Esophagus squamous epithelium (tissue), 4 donors: ENCODE measurements at regions not wholly inside any gene's neighbourhood (a gene's known extent, or its start where the extent isn't known, plus 50 kb on each side); places are given as distances from the start of the nearest gene placed in this dataset.

Experiments
- POLR2A ChIP-seq, 4 donors: fragments of 450-650 bp; IDR thresholded peaks; one replicate each; pipeline ENCODE4 v1.6.1; 2017; ENCODE audit warnings: antibody characterized with exemption in 4 of 4, mild to moderate bottlenecking in 4 of 4, moderate library complexity in 3 of 4
- TF ChIP-seq, protein P1 (sequence below), 6 experiments: fragments of 450-650 bp in 4 of 6; fragments of 200-600 bp in 2 of 6; sonication (generic) in 2 of 6; IDR thresholded peaks; one replicate each; pipeline ENCODE4 v1.5.1; 2016 to 2019; ENCODE audit warnings: antibody characterized with exemption in 6 of 6, mild to moderate bottlenecking in 4 of 6, moderate library complexity in 4 of 6

DNA sequence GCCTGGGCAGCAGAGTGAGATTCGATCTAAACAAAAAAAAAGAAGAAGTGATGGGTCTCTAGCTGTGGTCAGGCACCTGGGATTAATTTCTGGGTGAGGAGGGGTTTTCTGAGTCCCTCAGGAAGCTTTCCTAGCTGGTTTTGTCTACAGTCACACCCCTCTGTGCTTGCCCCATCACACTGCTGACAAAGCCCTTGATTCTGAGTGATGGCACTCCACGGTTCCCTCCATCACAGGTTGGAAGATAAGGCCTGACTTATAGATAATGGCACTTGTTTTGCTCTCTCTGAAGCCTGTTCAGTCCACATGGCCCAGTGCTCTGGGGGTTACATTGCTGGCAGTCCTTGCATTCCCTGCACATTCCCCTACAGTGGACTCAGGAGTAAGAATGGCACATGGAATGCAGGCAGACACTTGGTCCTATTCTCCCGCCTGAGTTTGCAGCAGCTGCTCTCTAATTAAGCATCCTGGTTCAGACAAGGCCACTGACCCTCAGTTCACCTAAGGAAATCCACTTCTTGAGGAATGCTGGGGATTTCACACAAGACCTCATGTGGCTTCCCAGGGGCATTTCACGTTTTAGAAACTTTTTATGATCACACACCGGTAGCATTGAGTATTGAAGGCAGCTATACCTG lies 81.0 kb upstream of the NMNAT3 start:
- TF ChIP-seq, protein P1, sequence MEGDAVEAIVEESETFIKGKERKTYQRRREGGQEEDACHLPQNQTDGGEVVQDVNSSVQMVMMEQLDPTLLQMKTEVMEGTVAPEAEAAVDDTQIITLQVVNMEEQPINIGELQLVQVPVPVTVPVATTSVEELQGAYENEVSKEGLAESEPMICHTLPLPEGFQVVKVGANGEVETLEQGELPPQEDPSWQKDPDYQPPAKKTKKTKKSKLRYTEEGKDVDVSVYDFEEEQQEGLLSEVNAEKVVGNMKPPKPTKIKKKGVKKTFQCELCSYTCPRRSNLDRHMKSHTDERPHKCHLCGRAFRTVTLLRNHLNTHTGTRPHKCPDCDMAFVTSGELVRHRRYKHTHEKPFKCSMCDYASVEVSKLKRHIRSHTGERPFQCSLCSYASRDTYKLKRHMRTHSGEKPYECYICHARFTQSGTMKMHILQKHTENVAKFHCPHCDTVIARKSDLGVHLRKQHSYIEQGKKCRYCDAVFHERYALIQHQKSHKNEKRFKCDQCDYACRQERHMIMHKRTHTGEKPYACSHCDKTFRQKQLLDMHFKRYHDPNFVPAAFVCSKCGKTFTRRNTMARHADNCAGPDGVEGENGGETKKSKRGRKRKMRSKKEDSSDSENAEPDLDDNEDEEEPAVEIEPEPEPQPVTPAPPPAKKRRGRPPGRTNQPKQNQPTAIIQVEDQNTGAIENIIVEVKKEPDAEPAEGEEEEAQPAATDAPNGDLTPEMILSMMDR (IDR thresholded peaks at IDR 0.05): no peak
- no peak for TF ChIP-seq POLR2A (IDR thresholded peaks at IDR 0.05)
